HAP-1 (cell line): ENCODE measurements at regions not wholly inside any gene's neighbourhood (a gene's known extent, or its start where the extent isn't known, plus 50 kb on each side); places are given as distances from the start of the nearest gene placed in this dataset.

Source experiments
- DNase-seq, 2 experiments: peaks; one replicate each; pipeline ENCODE4 v3.0.0-alpha.2; 2016 to 2020; ENCODE audit warnings: low spot score in 2 of 2
- H3K27me3 ChIP-seq: fragments of 250-450 bp; sonication (Bioruptor Pico); 2 replicates; pipeline ENCODE4 v1.5.1; 2020; ENCODE audit warnings: low read depth, mild to moderate bottlenecking, moderate library complexity
- H3K36me3 ChIP-seq: fragments of 250-450 bp; sonication (Bioruptor Pico); replicated peaks from 2 replicates; pipeline ENCODE4 v1.5.1; 2020; ENCODE audit warnings: mild to moderate bottlenecking
- H3K4me1 ChIP-seq: fragments of 250-450 bp; sonication (Bioruptor Pico); 2 replicates; pipeline ENCODE4 v1.5.1; 2020; ENCODE audit warnings: mild to moderate bottlenecking
- H3K4me3 ChIP-seq: fragments of 250-450 bp; sonication (Bioruptor Pico); 2 replicates; pipeline ENCODE4 v1.5.1; 2020; ENCODE audit warnings: mild to moderate bottlenecking, moderate library complexity
- H3K9me3 ChIP-seq: fragments of 250-450 bp; sonication (Bioruptor Pico); 2 replicates; pipeline ENCODE4 v1.5.1; 2020; ENCODE audit warnings: mild to moderate bottlenecking, moderate library complexity
- in situ Hi-C: fragments of 300-500 bp; cut with MboI; formaldehyde crosslinking; loops from 3 replicates; pipeline ENCODE4 v1.14.3; 2020; ENCODE audit warnings: low sequenced_read_pairs, inconsistent platforms, mixed read lengths

- in situ Hi-C loops: no loop called here
- Histone ChIP-seq H3K36me3 (no peaks in the 10 kb centered on the region), H3K4me3 (no peak overlapping the region), H3K4me1 (no peaks in the 10 kb centered on the region), H3K27me3 (no peaks in the 10 kb centered on the region), H3K9me3 (no peaks in the 10 kb centered on the region)
- DNase-seq: no peak
Observed at GRCh38 chr6:119818876-119819275, 469.3 kb upstream of the MAN1A1 start.

- in situ Hi-C loops: no loop called here
- DNase-seq: no peak
Observed at GRCh38 chr6:119814609-119815400, 465.2 kb upstream of the MAN1A1 start.

GRCh38 chr6:119802464-119802863 lies 452.9 kb upstream of the MAN1A1 start:
- Histone ChIP-seq H3K4me3 (no peak overlapping the region), H3K4me1 (no peaks in the 10 kb centered on the region), H3K36me3 (no peaks in the 10 kb centered on the region), H3K27me3 (peaks cover 4% of the 10 kb centered on the region; the same call in 1 of the 2 replicates), H3K9me3 (no peaks in the 10 kb centered on the region)
- DNase-seq: no peak
- in situ Hi-C loops: no loop called here

More at GRCh38 chr6:119814609-119815400, 465.2 kb upstream of the MAN1A1 start:
- no peaks in the 10 kb centered on the region for H3K36me3 ChIP-seq
- H3K4me3 ChIP-seq: no peak overlapping the region
- no peaks in the 10 kb centered on the region for H3K9me3 ChIP-seq
- no peaks in the 10 kb centered on the region for H3K27me3 ChIP-seq
- no peaks in the 10 kb centered on the region for H3K4me1 ChIP-seq

- in situ Hi-C loops: no loop called here
- no peaks in the 10 kb centered on the region for H3K27me3 ChIP-seq
Observed at GRCh38 chr6:119801056-119801455, 451.5 kb upstream of the MAN1A1 start.

GRCh38 chr6:119800526-119800925 lies 451.0 kb upstream of the MAN1A1 start:
- H3K4me1 ChIP-seq: no peaks in the 10 kb centered on the region
- H3K4me3 ChIP-seq: no peak overlapping the region
- no peaks in the 10 kb centered on the region for H3K9me3 ChIP-seq
- no peaks in the 10 kb centered on the region for H3K36me3 ChIP-seq
- in situ Hi-C loops: no loop called here
- no peaks in the 10 kb centered on the region for H3K27me3 ChIP-seq
- no peak for DNase-seq

More at GRCh38 chr6:119801056-119801455, 451.5 kb upstream of the MAN1A1 start:
- H3K4me3 ChIP-seq: no peak overlapping the region
- H3K9me3 ChIP-seq: no peaks in the 10 kb centered on the region
- no peak for DNase-seq
- H3K36me3 ChIP-seq: no peaks in the 10 kb centered on the region
- no peaks in the 10 kb centered on the region for H3K4me1 ChIP-seq

- H3K4me1 ChIP-seq: no peaks in the 10 kb centered on the region
- H3K4me3 ChIP-seq: no peak overlapping the region
- no peaks in the 10 kb centered on the region for H3K27me3 ChIP-seq
- in situ Hi-C loops: no loop called here
- no peak for DNase-seq
- no peaks in the 10 kb centered on the region for H3K36me3 ChIP-seq
- no peaks in the 10 kb centered on the region for H3K9me3 ChIP-seq
Observed at GRCh38 chr6:119799596-119800509, 450.3 kb upstream of the MAN1A1 start.

GRCh38 chr6:119791736-119792135 lies 442.2 kb upstream of the MAN1A1 start:
- Histone ChIP-seq H3K9me3 (no peaks in the 10 kb centered on the region), H3K36me3 (no peaks in the 10 kb centered on the region), H3K27me3 (no peaks in the 10 kb centered on the region), H3K4me3 (no peak overlapping the region), H3K4me1 (no peaks in the 10 kb centered on the region)
- in situ Hi-C loops: no loop called here
- DNase-seq: no peak

GRCh38 chr6:119781365-119781764 lies 431.8 kb upstream of the MAN1A1 start:
- H3K9me3 ChIP-seq: no peaks in the 10 kb centered on the region
- no peaks in the 10 kb centered on the region for H3K27me3 ChIP-seq
- no peaks in the 10 kb centered on the region for H3K4me1 ChIP-seq
- DNase-seq: no peak
- H3K4me3 ChIP-seq: no peak overlapping the region
- no peaks in the 10 kb centered on the region for H3K36me3 ChIP-seq
- in situ Hi-C loops: no loop called here

GRCh38 chr6:119768201-119768600 lies 418.6 kb upstream of the MAN1A1 start:
- Histone ChIP-seq H3K9me3 (no peaks in the 10 kb centered on the region), H3K36me3 (no peaks in the 10 kb centered on the region), H3K27me3 (0 out of 2 replicates have a peak, but pooled peaks cover 2% of the 10 kb centered on the region), H3K4me3 (no peak overlapping the region), H3K4me1 (no peaks in the 10 kb centered on the region)
- no peak for DNase-seq
- in situ Hi-C loops: no loop called here

- Histone ChIP-seq H3K4me1 (no peaks in the 10 kb centered on the region), H3K36me3 (no peaks in the 10 kb centered on the region), H3K27me3 (peaks cover 3% of the 10 kb centered on the region; the same call in 1 of the 2 replicates), H3K9me3 (no peaks in the 10 kb centered on the region), H3K4me3 (no peak overlapping the region)
- in situ Hi-C loops: no loop called here
- no peak for DNase-seq
Observed at GRCh38 chr6:119764927-119765681, 415.5 kb upstream of the MAN1A1 start.

GRCh38 chr6:119760046-119760445 lies 410.5 kb upstream of the MAN1A1 start:
- no peak for DNase-seq
- Histone ChIP-seq H3K36me3 (no peaks in the 10 kb centered on the region), H3K4me3 (no peak overlapping the region), H3K4me1 (no peaks in the 10 kb centered on the region), H3K9me3 (no peaks in the 10 kb centered on the region), H3K27me3 (peaks cover 2% of the 10 kb centered on the region; the same call in 1 of the 2 replicates)
- in situ Hi-C loops: no loop called here

GRCh38 chr6:119758385-119758784 lies 408.8 kb upstream of the MAN1A1 start:
- in situ Hi-C loops: no loop called here
- Histone ChIP-seq H3K9me3 (no peaks in the 10 kb centered on the region), H3K4me3 (no peak overlapping the region), H3K4me1 (no peaks in the 10 kb centered on the region), H3K36me3 (no peaks in the 10 kb centered on the region), H3K27me3 (peaks cover 2% of the 10 kb centered on the region; the same call in 1 of the 2 replicates)
- no peak for DNase-seq

- Histone ChIP-seq H3K27me3 (peaks cover 2% of the 10 kb centered on the region; the same call in 1 of the 2 replicates), H3K9me3 (no peaks in the 10 kb centered on the region), H3K4me1 (no peaks in the 10 kb centered on the region), H3K4me3 (no peak overlapping the region), H3K36me3 (no peaks in the 10 kb centered on the region)
- in situ Hi-C loops: no loop called here
- no peak for DNase-seq
Observed at GRCh38 chr6:119757467-119757866, 407.9 kb upstream of the MAN1A1 start.
